Brain microvascular endothelial cell (primary cell): ENCODE measurements at regions not wholly inside any gene's neighbourhood (a gene's known extent, or its start where the extent isn't known, plus 50 kb on each side); places are given as distances from the start of the nearest gene placed in this dataset.
"Not testable (repeated sequence)": the region's sequence is repeated elsewhere in the genome, so short reads cannot be mapped to it uniquely, and the experiment has no call there.

Experiments used
- DNase-seq: peaks from one replicate; pipeline ENCODE4 v3.0.0-alpha.2; 2020
- H3K27ac ChIP-seq: fragments of 250-450 bp; sonication (Bioruptor Pico); 2 replicates; pipeline ENCODE4 v1.5.1; 2020; ENCODE audit warnings: mild to moderate bottlenecking, moderate library complexity
- H3K27me3 ChIP-seq: fragments of 250-450 bp; sonication (Bioruptor Pico); replicated peaks from 2 replicates; pipeline ENCODE4 v1.5.1; 2020; ENCODE audit warnings: mild to moderate bottlenecking
- H3K36me3 ChIP-seq: fragments of 250-450 bp; sonication (Bioruptor Pico); replicated peaks from 2 replicates; pipeline ENCODE4 v1.5.1; 2020; ENCODE audit warnings: mild to moderate bottlenecking
- H3K4me3 ChIP-seq: 2 replicates; pipeline ENCODE4 v1.5.1; 2011; ENCODE audit warnings: low read depth, mild to moderate bottlenecking, control low read depth, low read length, moderate library complexity
- CTCF ChIP-seq: IDR thresholded peaks from 2 replicates; pipeline ENCODE4 v1.5.1; 2011; ENCODE audit warnings: low read depth, mild to moderate bottlenecking, moderate library complexity, low read length, control low read depth, inconsistent platforms; ENCODE audit errors: missing control alignments
- in situ Hi-C: cut with HindIII; loops from 2 replicates; pipeline ENCODE4 v1.10.0; 2017; ENCODE audit warnings: low sequenced_read_pairs, low pct_ligation_motif_present

GRCh38 chr2:82198809-82199492, 1894.4 kb upstream of the LRRTM1 start:
- Histone ChIP-seq H3K36me3 (no peaks in the 10 kb centered on the region), H3K27ac (no peak overlapping the region), H3K4me3 (no peak overlapping the region), H3K27me3 (no peaks in the 10 kb centered on the region)
- no peak for TF ChIP-seq CTCF
- in situ Hi-C loops = no loop called here
- no peak for DNase-seq

GRCh38 chr2:82182270-82182669, 1877.7 kb upstream of the LRRTM1 start:
- Histone ChIP-seq H3K36me3 (no peaks in the 10 kb centered on the region), H3K4me3 (no peak overlapping the region), H3K27me3 (no peaks in the 10 kb centered on the region), H3K27ac (no peak overlapping the region)
- in situ Hi-C loops = no loop called here
- no peak for TF ChIP-seq CTCF
- DNase-seq = no peak

GRCh38 chr2:82175210-82175609, 1870.7 kb upstream of the LRRTM1 start:
- DNase-seq, H3K27me3 ChIP-seq, in situ Hi-C loops, H3K4me3 ChIP-seq, H3K27ac ChIP-seq, H3K36me3 ChIP-seq: not testable (repeated sequence)

- DNase-seq = no peak
- Histone ChIP-seq H3K27ac (no peak overlapping the region), H3K27me3 (no peaks in the 10 kb centered on the region), H3K4me3 (no peak overlapping the region), H3K36me3 (no peaks in the 10 kb centered on the region)
- in situ Hi-C loops = no loop called here
- no peak for TF ChIP-seq CTCF
Observed at GRCh38 chr2:82172483-82172882, 1867.9 kb upstream of the LRRTM1 start.

GRCh38 chr2:82169379-82169778, 1864.8 kb upstream of the LRRTM1 start:
- H3K27ac ChIP-seq = no peak overlapping the region
- no peaks in the 10 kb centered on the region for H3K36me3 ChIP-seq
- in situ Hi-C loops = no loop called here
- H3K4me3 ChIP-seq = no peak overlapping the region
- no peaks in the 10 kb centered on the region for H3K27me3 ChIP-seq
- TF ChIP-seq CTCF = no peak
- DNase-seq = no peak

- no peak for DNase-seq
- no peak overlapping the region for H3K4me3 ChIP-seq
- no peaks in the 10 kb centered on the region for H3K27me3 ChIP-seq
- H3K36me3 ChIP-seq = no peaks in the 10 kb centered on the region
- no peak for TF ChIP-seq CTCF
- in situ Hi-C loops = no loop called here
- no peak overlapping the region for H3K27ac ChIP-seq
Observed at GRCh38 chr2:82165377-82165776, 1860.8 kb upstream of the LRRTM1 start.
